Mucosa of rectum (tissue), 2 donors: ENCODE measurements at regions not wholly inside any gene's neighbourhood (a gene's known extent, or its start where the extent isn't known, plus 50 kb on each side); places are given as distances from the start of the nearest gene placed in this dataset.

Source experiments
- H3K27ac ChIP-seq, 2 donors: one replicate each; pipeline ENCODE4 v1.7.0; 2013; ENCODE audit warnings: inconsistent platforms in 2 of 2, low read depth in 2 of 2, low read length in 2 of 2
- H3K27me3 ChIP-seq, 2 donors: one replicate each; pipeline ENCODE4 v1.7.0; 2013; ENCODE audit warnings: low read length in 2 of 2; ENCODE audit not compliant: control insufficient read depth in 2 of 2, insufficient read depth in 2 of 2
- H3K36me3 ChIP-seq, 2 donors: one replicate each; pipeline ENCODE4 v1.7.0; 2013; ENCODE audit warnings: low read length in 2 of 2; ENCODE audit not compliant: control insufficient read depth in 2 of 2, insufficient read depth in 2 of 2
- H3K4me1 ChIP-seq, 2 donors: one replicate each; pipeline ENCODE4 v1.7.0; 2013; ENCODE audit warnings: low read length in 2 of 2, mild to moderate bottlenecking in 1 of 2; ENCODE audit not compliant: control insufficient read depth in 2 of 2, insufficient read depth in 2 of 2
- H3K4me3 ChIP-seq, 2 donors: one replicate each; pipeline ENCODE4 v1.7.0; 2013; ENCODE audit warnings: low read length in 2 of 2
- H3K9ac ChIP-seq, 2 donors: one replicate each; pipeline ENCODE4 v1.7.0; 2013; ENCODE audit warnings: low read length in 2 of 2, low read depth in 1 of 2, mild to moderate bottlenecking in 1 of 2
- H3K9me3 ChIP-seq, 2 donors: one replicate each; pipeline ENCODE4 v1.7.0; 2013; ENCODE audit warnings: low read length in 2 of 2; ENCODE audit not compliant: control insufficient read depth in 2 of 2
- donor health status: healthy.
- donor health status: Normal muscosa, but diverticular disease.

GRCh38 chr9:120299785-120300184 lies 280.2 kb downstream of the CDK5RAP2 start:
- Histone ChIP-seq H3K27ac (no peak overlapping the region), H3K36me3 (no peaks in the 10 kb centered on the region), H3K27me3 (no peaks in the 10 kb centered on the region), H3K9me3 (no peaks in the 10 kb centered on the region), H3K4me3 (no peak overlapping the region), H3K9ac (no peak overlapping the region), H3K4me1 (no peaks in the 10 kb centered on the region)

- H3K9me3 ChIP-seq, result no peaks in the 10 kb centered on the region
- no peak overlapping the region for H3K27ac ChIP-seq
- H3K4me3 ChIP-seq, result no peak overlapping the region
- no peaks in the 10 kb centered on the region for H3K36me3 ChIP-seq
- no peaks in the 10 kb centered on the region for H3K27me3 ChIP-seq
- no peak overlapping the region for H3K9ac ChIP-seq
- H3K4me1 ChIP-seq, result no peaks in the 10 kb centered on the region
Measured at GRCh38 chr9:120294003-120294402, 286.0 kb downstream of the CDK5RAP2 start.

- Histone ChIP-seq H3K36me3 (no peaks in the 10 kb centered on the region), H3K4me1 (no peaks in the 10 kb centered on the region), H3K4me3 (no peak overlapping the region), H3K9me3 (no peaks in the 10 kb centered on the region), H3K27ac (no peak overlapping the region), H3K27me3 (no peaks in the 10 kb centered on the region), H3K9ac (no peak overlapping the region)
Measured at GRCh38 chr9:120292606-120293005, 287.4 kb downstream of the CDK5RAP2 start.

- Histone ChIP-seq H3K9me3 (no peaks in the 10 kb centered on the region), H3K4me1 (no peaks in the 10 kb centered on the region), H3K9ac (no peak overlapping the region), H3K27ac (no peak overlapping the region), H3K27me3 (no peaks in the 10 kb centered on the region), H3K36me3 (no peaks in the 10 kb centered on the region), H3K4me3 (no peak overlapping the region)
Measured at GRCh38 chr9:120291050-120291449, 288.9 kb downstream of the CDK5RAP2 start.

- H3K36me3 ChIP-seq, result no peaks in the 10 kb centered on the region
- no peaks in the 10 kb centered on the region for H3K27me3 ChIP-seq
- no peak overlapping the region for H3K4me3 ChIP-seq
- H3K9ac ChIP-seq, result no peak overlapping the region
- no peaks in the 10 kb centered on the region for H3K9me3 ChIP-seq
- H3K4me1 ChIP-seq, result no peaks in the 10 kb centered on the region
- no peak overlapping the region for H3K27ac ChIP-seq
Measured at GRCh38 chr9:120289990-120290975, 289.7 kb downstream of the CDK5RAP2 start.

GRCh38 chr9:120289098-120289497 lies 290.9 kb downstream of the CDK5RAP2 start:
- Histone ChIP-seq H3K9ac (no peak overlapping the region), H3K4me1 (no peaks in the 10 kb centered on the region), H3K27me3 (no peaks in the 10 kb centered on the region), H3K9me3 (no peaks in the 10 kb centered on the region), H3K36me3 (no peaks in the 10 kb centered on the region), H3K27ac (no peak overlapping the region), H3K4me3 (no peak overlapping the region)

GRCh38 chr9:120286530-120286929 lies 293.4 kb downstream of the CDK5RAP2 start:
- no peaks in the 10 kb centered on the region for H3K36me3 ChIP-seq
- no peaks in the 10 kb centered on the region for H3K4me1 ChIP-seq
- no peak overlapping the region for H3K4me3 ChIP-seq
- H3K27ac ChIP-seq, result no peak overlapping the region
- no peaks in the 10 kb centered on the region for H3K27me3 ChIP-seq
- H3K9me3 ChIP-seq, result no peaks in the 10 kb centered on the region
- H3K9ac ChIP-seq, result no peak overlapping the region

- H3K9me3 ChIP-seq, result no peaks in the 10 kb centered on the region
- H3K36me3 ChIP-seq, result no peaks in the 10 kb centered on the region
- H3K4me3 ChIP-seq, result no peak overlapping the region
- no peak overlapping the region for H3K27ac ChIP-seq
- no peaks in the 10 kb centered on the region for H3K4me1 ChIP-seq
- H3K9ac ChIP-seq, result no peak overlapping the region
- no peaks in the 10 kb centered on the region for H3K27me3 ChIP-seq
Measured at GRCh38 chr9:120284821-120285220, 295.1 kb downstream of the CDK5RAP2 start.

GRCh38 chr9:120281665-120282064 lies 298.3 kb downstream of the CDK5RAP2 start:
- Histone ChIP-seq H3K27me3 (no peaks in the 10 kb centered on the region), H3K9me3 (no peaks in the 10 kb centered on the region), H3K4me3 (no peak overlapping the region), H3K4me1 (no peaks in the 10 kb centered on the region), H3K36me3 (no peaks in the 10 kb centered on the region), H3K9ac (no peak overlapping the region), H3K27ac (no peak overlapping the region)

- Histone ChIP-seq H3K27me3 (no peaks in the 10 kb centered on the region), H3K27ac (no peak overlapping the region), H3K9me3 (no peaks in the 10 kb centered on the region), H3K4me3 (no peak overlapping the region), H3K36me3 (no peaks in the 10 kb centered on the region), H3K4me1 (no peaks in the 10 kb centered on the region), H3K9ac (no peak overlapping the region)
Measured at GRCh38 chr9:120267929-120268328, 312.0 kb downstream of the CDK5RAP2 start.
